ENCODE measurements at regions not wholly inside any gene's neighbourhood (a gene's known extent, or its start where the extent isn't known, plus 50 kb on each side); places are given as distances from the start of the nearest gene placed in this dataset.

DNA sequence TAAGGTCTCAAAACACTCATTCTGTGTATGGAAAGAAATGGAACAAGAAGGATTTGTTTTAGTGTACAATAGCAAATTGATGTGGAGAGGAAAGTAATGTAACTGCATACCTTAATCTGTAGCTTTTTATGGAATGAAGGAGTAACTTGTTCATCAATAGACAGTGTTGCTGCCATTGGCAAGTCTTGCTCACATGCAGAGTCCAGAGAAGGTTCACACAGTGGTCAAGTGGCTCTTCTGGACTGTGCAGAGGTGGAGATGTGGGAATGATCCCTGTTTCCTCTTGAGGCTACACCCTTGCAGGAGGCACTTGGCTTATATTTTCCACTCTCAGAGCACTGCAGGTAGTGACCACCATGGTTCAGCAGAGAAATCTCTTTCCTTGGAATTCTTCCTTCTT is 132.9 kb upstream of the ANKH start:
- no peak overlapping the region for H4K8ac ChIP-seq (ENCODE audit: extremely low read depth, insufficient read depth, low read length)
- H4K91ac ChIP-seq (replicated peaks; ENCODE audit: insufficient read length, low read length) = no peak overlapping the region
- H3K4me3 ChIP-seq (ENCODE audit: extremely low read depth in 1 of 4, insufficient read depth in 2 of 4, low read depth in 3 of 4, low read length in 4 of 4) = no peak overlapping the region
- H3K27me3 ChIP-seq (replicated peaks in 1 of 4; ENCODE audit: control insufficient read depth in 3 of 4, extremely low read depth in 1 of 4, insufficient read depth in 3 of 4, low read length in 3 of 4) = no peaks in the 10 kb centered on the region
- TF ChIP-seq KDM5A (IDR thresholded peaks at IDR 0.05; ENCODE audit: low read length) (no peak), NRF1 (IDR thresholded peaks at IDR 0.05; ENCODE audit: low read depth, low read length) (no peak), MAFK (IDR thresholded peaks at IDR 0.05; ENCODE audit: low read depth, low read length) (no peak), NANOG (IDR thresholded peaks at IDR 0.05; ENCODE audit: insufficient read depth, low read depth, low read length, poor library complexity, severe bottlenecking) (no peak), TEAD4 (IDR thresholded peaks at IDR 0.05; ENCODE audit: low read depth, low read length) (no peak), CHD2 (IDR thresholded peaks at IDR 0.05; ENCODE audit: low read length) (no peak)
- FAIRE-seq = no peak
- H2BK120ac ChIP-seq (replicated peaks; ENCODE audit: low read depth, low read length) = no peak overlapping the region
- H3K9me3 ChIP-seq (ENCODE audit: insufficient read depth in 2 of 2, low read depth in 1 of 2, low read length in 1 of 2) = no peaks in the 10 kb centered on the region
- ChIA-PET CTCF (ENCODE audit: partially characterized antibody) (interaction anchor here (0.9 to 9.1 kb wide), 30 partner anchors 8 to 523 kb away, joined by 3 to 93 read pairs (median 6); no protein-coding TSS in a partner anchor), POLR2A (ENCODE audit: partially characterized antibody) (no interaction called here)
- H3K18ac ChIP-seq (ENCODE audit: extremely low read depth, low read length) = no peak overlapping the region
- H2BK20ac ChIP-seq (ENCODE audit: low read length) = no peak overlapping the region
- no peak overlapping the region for H2BK15ac ChIP-seq (ENCODE audit: low read length)
- H3K79me2 ChIP-seq (ENCODE audit: control insufficient read depth in 1 of 2, insufficient read depth in 2 of 2, low read length in 2 of 2) = no peaks in the 10 kb centered on the region
- H3K4me2 ChIP-seq (ENCODE audit: insufficient read depth in 1 of 2, low read depth in 2 of 2, low read length in 2 of 2) = no peak overlapping the region
- no peak overlapping the region for H2AK5ac ChIP-seq (ENCODE audit: low read depth, low read length)
- no peak overlapping the region for H3K9ac ChIP-seq (replicated peaks in 1 of 4; ENCODE audit: extremely low read depth in 1 of 4, low read depth in 3 of 4, low read length in 3 of 4)
- H3K23me2 ChIP-seq (ENCODE audit: low read depth, low read length) = no peaks in the 10 kb centered on the region
- H2AFZ ChIP-seq (ENCODE audit: low read length) = no peak overlapping the region
- no peaks in the 10 kb centered on the region for H4K20me1 ChIP-seq (replicated peaks in 1 of 2; ENCODE audit: control insufficient read depth in 1 of 2, insufficient read depth in 2 of 2, low read length in 2 of 2)
- no peak overlapping the region for H3K14ac ChIP-seq (ENCODE audit: insufficient read length)
- H3K79me1 ChIP-seq (ENCODE audit: low read depth, low read length) = no peaks in the 10 kb centered on the region
- no peak overlapping the region for H4K5ac ChIP-seq (ENCODE audit: insufficient read length, low read depth, low read length)
- H3K36me3 ChIP-seq (ENCODE audit: control insufficient read depth in 2 of 4, insufficient read depth in 4 of 4, low read length in 3 of 4) = no peaks in the 10 kb centered on the region
- no peak overlapping the region for H3K27ac ChIP-seq (ENCODE audit: low read depth, low read length)
- no peak overlapping the region for H2BK12ac ChIP-seq (ENCODE audit: low read depth, low read length)
- H2BK5ac ChIP-seq (ENCODE audit: low read depth, low read length) = no peak overlapping the region
- peaks cover 0 to 3% (median 0%) of the 10 kb centered on the region in 4 experiments; a peak in 2 of 7 replicates for H3K4me1 ChIP-seq (replicated peaks in 1 of 4; ENCODE audit: control insufficient read depth in 3 of 4, insufficient read depth in 4 of 4, low read length in 3 of 4)
- H3K23ac ChIP-seq (ENCODE audit: insufficient read length) = no peak overlapping the region
- H3K4ac ChIP-seq (replicated peaks; ENCODE audit: insufficient read length, low read depth, low read length) = no peak overlapping the region
- DNase-seq (ENCODE audit: low read depth in 1 of 2, low spot score in 2 of 2) = no peak
- no peak overlapping the region for H3K56ac ChIP-seq (replicated peaks; ENCODE audit: insufficient read length, low read depth, low read length)

All from H1 (cell line).